ENCODE measurements at regions not wholly inside any gene's neighbourhood (a gene's known extent, or its start where the extent isn't known, plus 50 kb on each side); places are given as distances from the start of the nearest gene placed in this dataset.
"Not testable (repeated sequence)": the region's sequence is repeated elsewhere in the genome, so short reads cannot be mapped to it uniquely, and the experiment has no call there.

GRCh38 chr12:27164330-27165040 lies 79.6 kb upstream of the STK38L start:
- Histone ChIP-seq H3K36me3 (ENCODE audit: control insufficient read depth in 4 of 4, insufficient read depth in 4 of 4, low read length in 4 of 4) (no peaks in the 10 kb centered on the region), H3K4me1 (ENCODE audit: control insufficient read depth in 5 of 5, insufficient read depth in 5 of 5, low read length in 5 of 5) (no peaks in the 10 kb centered on the region), H3K4me3 (no peak overlapping the region), H3K9me3 (ENCODE audit: control insufficient read depth in 4 of 4, insufficient read depth in 3 of 4, low read length in 3 of 4) (no peaks in the 10 kb centered on the region), H3K9ac (ENCODE audit: insufficient read depth in 1 of 2, low read length in 2 of 2) (no peak overlapping the region), H3K27me3 (ENCODE audit: control insufficient read depth in 3 of 3, insufficient read depth in 3 of 3, low read length in 2 of 3) (no peaks in the 10 kb centered on the region), H3K27ac (ENCODE audit: low read depth in 1 of 2, low read length in 1 of 2) (no peak overlapping the region)
- TF ChIP-seq CTCF (IDR thresholded peaks at IDR 0.05; ENCODE audit: control extremely low read depth, extremely low read depth): no peak
- no peak for ATAC-seq (ENCODE audit: insufficient read depth, low FRiP score)
- no peak for DNase-seq
- 82 to 88% methylated on average over 2 of the region's 2 CpGs for WGBS, 2 donors

DNA sequence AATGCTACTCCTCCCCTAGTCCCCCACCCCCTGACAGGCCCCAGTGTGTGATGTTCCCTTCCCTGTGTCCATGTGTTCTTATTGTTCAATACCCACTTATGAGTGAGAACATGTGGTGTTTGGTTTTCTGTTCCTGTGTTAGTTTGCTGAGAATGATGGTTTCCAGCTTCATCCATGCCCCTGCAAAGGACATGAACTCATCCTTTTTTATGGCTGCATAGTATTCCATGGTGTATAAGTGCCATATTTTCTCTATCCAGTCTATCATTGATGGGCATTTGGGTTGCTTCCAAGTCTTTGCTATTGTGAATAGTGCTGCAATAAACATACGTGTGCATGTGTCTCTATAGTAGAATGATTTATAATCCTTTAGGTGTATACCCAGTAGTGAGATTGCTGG lies 78.1 kb upstream of the STK38L start:
- not testable (repeated sequence) for H3K9ac ChIP-seq (ENCODE audit: insufficient read depth in 1 of 2, low read length in 2 of 2); H3K36me3 ChIP-seq (ENCODE audit: control insufficient read depth in 4 of 4, insufficient read depth in 4 of 4, low read length in 4 of 4); H3K9me3 ChIP-seq (ENCODE audit: control insufficient read depth in 4 of 4, insufficient read depth in 3 of 4, low read length in 3 of 4); H3K27ac ChIP-seq (ENCODE audit: low read depth in 1 of 2, low read length in 1 of 2); ATAC-seq (ENCODE audit: insufficient read depth, low FRiP score); H3K4me1 ChIP-seq (ENCODE audit: control insufficient read depth in 5 of 5, insufficient read depth in 5 of 5, low read length in 5 of 5); DNase-seq; H3K4me3 ChIP-seq; H3K27me3 ChIP-seq (ENCODE audit: control insufficient read depth in 3 of 3, insufficient read depth in 3 of 3, low read length in 2 of 3)
- WGBS, 2 donors: 78 to 88% methylated on average over 1 of the region's 1 CpG

DNA sequence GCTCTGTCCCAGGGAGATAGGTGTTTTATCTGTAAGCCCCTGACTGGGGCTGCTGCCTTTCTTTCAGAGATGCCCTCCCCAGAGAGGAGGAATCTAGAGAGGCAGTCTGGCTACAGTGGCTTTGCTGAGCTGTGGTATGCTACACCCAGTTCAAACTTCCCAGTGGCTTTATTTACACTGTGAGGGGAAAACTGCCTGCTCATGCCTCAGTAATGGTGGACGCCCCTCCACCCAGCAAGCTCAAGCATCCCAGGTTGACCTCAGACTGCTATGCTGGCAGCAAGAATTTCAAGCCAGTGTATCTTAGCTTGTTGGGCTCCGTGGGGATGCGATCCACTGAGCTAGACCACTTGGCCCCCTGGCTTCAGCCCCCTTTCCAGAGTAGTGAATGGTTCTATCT lies 72.6 kb upstream of the STK38L start:
- H3K9me3 ChIP-seq (ENCODE audit: control insufficient read depth in 4 of 4, insufficient read depth in 3 of 4, low read length in 3 of 4); H3K27me3 ChIP-seq (ENCODE audit: control insufficient read depth in 3 of 3, insufficient read depth in 3 of 3, low read length in 2 of 3); H3K4me3 ChIP-seq; H3K9ac ChIP-seq (ENCODE audit: insufficient read depth in 1 of 2, low read length in 2 of 2); H3K36me3 ChIP-seq (ENCODE audit: control insufficient read depth in 4 of 4, insufficient read depth in 4 of 4, low read length in 4 of 4); ATAC-seq (ENCODE audit: insufficient read depth, low FRiP score); H3K4me1 ChIP-seq (ENCODE audit: control insufficient read depth in 5 of 5, insufficient read depth in 5 of 5, low read length in 5 of 5); DNase-seq; H3K27ac ChIP-seq (ENCODE audit: low read depth in 1 of 2, low read length in 1 of 2): not testable (repeated sequence)
- WGBS, 2 donors: 96 to 100% methylated on average over 3 of the region's 3 CpGs

DNA sequence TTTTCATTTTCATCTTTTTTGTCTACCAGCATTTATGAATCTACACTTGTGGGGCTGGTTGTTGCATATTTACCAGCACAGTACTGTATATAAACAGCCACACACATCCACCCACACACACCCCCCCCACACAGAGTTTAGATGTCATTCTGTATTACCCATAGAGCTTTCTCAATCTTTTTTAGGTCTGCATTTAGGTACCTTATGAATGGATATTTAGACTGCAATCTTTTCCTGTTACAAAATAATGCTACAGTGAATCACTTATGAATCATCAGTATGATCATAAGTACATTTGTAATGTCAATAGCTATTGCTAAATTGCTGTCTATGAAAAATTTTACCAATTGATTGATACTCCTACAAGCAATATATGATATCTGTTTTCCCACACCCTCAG lies 67.3 kb upstream of the STK38L start:
- Histone ChIP-seq H3K9me3 (ENCODE audit: control insufficient read depth in 4 of 4, insufficient read depth in 3 of 4, low read length in 3 of 4) (peaks cover 0 to 4% (median 1%) of the 10 kb centered on the region in 4 donors), H3K9ac (ENCODE audit: insufficient read depth in 1 of 2, low read length in 2 of 2) (no peak overlapping the region), H3K4me1 (ENCODE audit: control insufficient read depth in 5 of 5, insufficient read depth in 5 of 5, low read length in 5 of 5) (peaks cover 0 to 12% (median 0%) of the 10 kb centered on the region in 5 donors), H3K36me3 (ENCODE audit: control insufficient read depth in 4 of 4, insufficient read depth in 4 of 4, low read length in 4 of 4) (no peaks in the 10 kb centered on the region), H3K4me3 (no peak overlapping the region), H3K27ac (ENCODE audit: low read depth in 1 of 2, low read length in 1 of 2) (no peak overlapping the region), H3K27me3 (ENCODE audit: control insufficient read depth in 3 of 3, insufficient read depth in 3 of 3, low read length in 2 of 3) (no peaks in the 10 kb centered on the region)
- ATAC-seq (ENCODE audit: insufficient read depth, low FRiP score): no peak
- no peak for DNase-seq
- TF ChIP-seq CTCF (IDR thresholded peaks at IDR 0.05; ENCODE audit: control extremely low read depth, extremely low read depth): no peak
